ENCODE measurements at regions not wholly inside any gene's neighbourhood (a gene's known extent, or its start where the extent isn't known, plus 50 kb on each side); places are given as distances from the start of the nearest gene placed in this dataset.

GRCh38 chr12:22981711-22982110 is 356.7 kb downstream of the ETNK1 start:
- TF ChIP-seq POLR2AphosphoS5 (IDR thresholded peaks at IDR 0.05; ENCODE audit: low read depth, low read length) (no peak), TAF1 (IDR thresholded peaks at IDR 0.05; ENCODE audit: low read depth, low read length) (no peak), POLR2A (IDR thresholded peaks at IDR 0.05; ENCODE audit: low read depth, low read length) (no peak), PAX5 (IDR thresholded peaks at IDR 0.05; ENCODE audit: insufficient read depth, low read length, severe bottlenecking) (no peak)
